ENCODE measurements at regions not wholly inside any gene's neighbourhood (a gene's known extent, or its start where the extent isn't known, plus 50 kb on each side); places are given as distances from the start of the nearest gene placed in this dataset.
"Not testable (repeated sequence)": the region's sequence is repeated elsewhere in the genome, so short reads cannot be mapped to it uniquely, and the experiment has no call there.

DNA sequence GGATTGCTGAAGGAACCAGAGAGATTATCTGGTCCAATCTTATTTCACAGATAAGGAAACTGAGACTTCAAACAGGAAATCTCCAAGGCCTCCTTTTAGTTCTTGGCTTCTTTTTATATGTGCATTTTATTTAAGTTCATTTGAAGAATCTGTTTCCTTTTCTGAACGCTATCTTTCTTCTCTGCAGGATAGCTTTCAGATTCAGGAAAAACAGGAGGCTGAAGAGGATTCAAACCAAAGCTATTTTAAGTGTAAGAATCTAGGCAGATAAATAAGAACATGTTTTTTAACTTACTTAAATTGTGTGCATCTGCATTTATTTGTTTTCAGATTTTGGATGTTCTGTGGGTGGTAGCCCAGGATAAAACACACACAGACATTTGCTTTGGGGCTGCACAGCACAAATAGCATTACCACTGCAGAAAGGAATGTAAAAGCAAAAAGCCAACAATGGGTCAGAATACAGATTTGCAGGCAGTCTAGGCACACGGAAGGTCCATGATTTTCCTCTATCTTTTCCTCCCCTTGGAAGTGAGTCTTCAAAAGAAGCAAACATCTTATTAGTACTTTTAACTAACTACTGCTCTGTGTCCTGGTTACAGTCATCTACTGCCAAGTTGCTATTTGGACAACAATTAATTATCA, 188.8 kb upstream of the TBX18 start:
- DNase-seq (ENCODE audit: low read depth), result peak; percentile 24
- H3K4me3 ChIP-seq (ENCODE audit: control insufficient read depth, low read depth, low read length), result no peak overlapping the region
- TF ChIP-seq, protein P1, sequence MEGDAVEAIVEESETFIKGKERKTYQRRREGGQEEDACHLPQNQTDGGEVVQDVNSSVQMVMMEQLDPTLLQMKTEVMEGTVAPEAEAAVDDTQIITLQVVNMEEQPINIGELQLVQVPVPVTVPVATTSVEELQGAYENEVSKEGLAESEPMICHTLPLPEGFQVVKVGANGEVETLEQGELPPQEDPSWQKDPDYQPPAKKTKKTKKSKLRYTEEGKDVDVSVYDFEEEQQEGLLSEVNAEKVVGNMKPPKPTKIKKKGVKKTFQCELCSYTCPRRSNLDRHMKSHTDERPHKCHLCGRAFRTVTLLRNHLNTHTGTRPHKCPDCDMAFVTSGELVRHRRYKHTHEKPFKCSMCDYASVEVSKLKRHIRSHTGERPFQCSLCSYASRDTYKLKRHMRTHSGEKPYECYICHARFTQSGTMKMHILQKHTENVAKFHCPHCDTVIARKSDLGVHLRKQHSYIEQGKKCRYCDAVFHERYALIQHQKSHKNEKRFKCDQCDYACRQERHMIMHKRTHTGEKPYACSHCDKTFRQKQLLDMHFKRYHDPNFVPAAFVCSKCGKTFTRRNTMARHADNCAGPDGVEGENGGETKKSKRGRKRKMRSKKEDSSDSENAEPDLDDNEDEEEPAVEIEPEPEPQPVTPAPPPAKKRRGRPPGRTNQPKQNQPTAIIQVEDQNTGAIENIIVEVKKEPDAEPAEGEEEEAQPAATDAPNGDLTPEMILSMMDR (conservative IDR thresholded peaks at IDR 0.05; ENCODE audit: control insufficient read depth, insufficient read depth, low read depth, low read length), result no peak

DNA sequence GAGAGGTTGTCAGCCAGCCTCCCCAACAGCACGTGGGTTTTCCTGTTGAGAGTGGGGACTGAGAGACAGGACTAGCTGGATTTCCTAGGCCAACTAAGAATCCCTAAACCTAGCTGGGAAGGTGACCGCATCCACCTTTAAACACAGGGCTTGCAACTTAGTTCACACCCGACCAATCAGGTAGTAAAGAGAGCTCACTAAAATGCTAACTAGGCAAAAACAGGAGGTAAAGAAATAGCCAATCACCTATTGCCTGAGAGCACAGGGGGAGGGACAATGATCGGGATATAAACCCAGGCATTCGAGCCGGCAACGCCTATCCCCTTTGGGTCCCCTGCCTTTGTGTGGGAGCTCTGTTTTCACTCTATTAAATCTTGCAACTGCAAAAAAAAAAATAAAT, 180.5 kb upstream of the TBX18 start:
- H3K4me3 ChIP-seq (ENCODE audit: control insufficient read depth, low read depth, low read length); DNase-seq (ENCODE audit: low read depth): not testable (repeated sequence)

DNA sequence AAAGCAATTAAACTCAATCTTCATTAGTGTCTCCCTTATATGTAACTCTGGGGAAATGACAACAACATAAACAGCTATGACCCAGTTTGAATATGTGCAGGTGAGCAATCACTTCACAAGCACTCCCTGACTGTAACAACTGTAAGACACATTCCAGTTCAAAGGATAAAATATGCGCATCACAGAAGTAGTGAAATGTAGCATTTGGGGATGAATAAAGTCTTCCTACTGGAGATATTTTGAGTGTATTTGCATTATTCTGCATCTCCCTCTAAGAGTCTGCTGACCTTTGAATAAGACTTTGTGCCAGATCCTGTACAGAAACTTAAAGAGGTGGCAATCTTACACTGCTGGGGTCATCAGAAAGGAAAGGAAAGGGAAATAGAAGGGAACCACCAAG, 179.5 kb upstream of the TBX18 start:
- TF ChIP-seq, protein P1 (conservative IDR thresholded peaks at IDR 0.05; ENCODE audit: control insufficient read depth, insufficient read depth, low read depth, low read length), result no peak
- H3K4me3 ChIP-seq (ENCODE audit: control insufficient read depth, low read depth, low read length), result no peak overlapping the region

DNA sequence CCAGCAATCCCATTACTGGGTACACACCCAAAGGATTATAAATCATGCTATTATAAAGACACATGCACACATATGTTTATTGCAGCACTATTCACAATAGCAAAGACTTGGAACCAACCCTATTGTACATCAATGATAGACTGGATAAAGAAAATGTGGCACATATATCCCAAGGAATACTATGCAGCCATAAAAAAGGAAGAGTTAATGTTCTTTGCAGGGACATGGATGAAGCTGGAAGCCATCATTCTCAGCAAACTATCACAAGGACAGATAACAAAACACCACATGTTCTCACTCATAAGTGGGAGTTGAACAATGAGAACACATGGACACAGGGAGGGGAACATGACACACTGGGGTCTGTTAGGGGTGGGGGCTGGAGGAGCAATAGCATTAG, 177.2 kb upstream of the TBX18 start:
- not testable (repeated sequence) for DNase-seq (ENCODE audit: low read depth); H3K4me3 ChIP-seq (ENCODE audit: control insufficient read depth, low read depth, low read length)

More for the DNA sequence above, 179.5 kb upstream of the TBX18 start:
- no peak for DNase-seq (ENCODE audit: low read depth)

DNA sequence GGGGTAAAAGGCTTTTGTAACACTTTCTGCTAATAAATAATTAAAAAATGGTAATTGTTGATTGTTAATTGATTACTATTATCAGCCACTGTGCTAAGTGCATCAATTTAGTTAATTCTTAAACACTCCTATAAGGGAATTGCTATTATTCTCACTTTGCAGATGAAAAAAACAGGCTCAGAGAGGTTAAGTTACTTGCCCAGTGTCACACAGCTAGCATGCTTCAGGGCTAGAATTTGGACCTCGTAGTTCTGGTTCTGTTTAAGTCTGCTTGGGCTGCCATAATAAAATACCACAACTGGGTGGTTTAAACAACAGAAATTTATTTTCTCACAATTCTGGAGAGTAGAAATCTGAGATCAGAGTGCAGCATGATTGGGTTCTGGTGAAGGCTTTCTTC, 164.8 kb upstream of the TBX18 start:
- no peak overlapping the region for H3K4me3 ChIP-seq (ENCODE audit: control insufficient read depth, low read depth, low read length)
- TF ChIP-seq, protein P1 (conservative IDR thresholded peaks at IDR 0.05; ENCODE audit: control insufficient read depth, insufficient read depth, low read depth, low read length), result no peak
- no peak for DNase-seq (ENCODE audit: low read depth)

DNA sequence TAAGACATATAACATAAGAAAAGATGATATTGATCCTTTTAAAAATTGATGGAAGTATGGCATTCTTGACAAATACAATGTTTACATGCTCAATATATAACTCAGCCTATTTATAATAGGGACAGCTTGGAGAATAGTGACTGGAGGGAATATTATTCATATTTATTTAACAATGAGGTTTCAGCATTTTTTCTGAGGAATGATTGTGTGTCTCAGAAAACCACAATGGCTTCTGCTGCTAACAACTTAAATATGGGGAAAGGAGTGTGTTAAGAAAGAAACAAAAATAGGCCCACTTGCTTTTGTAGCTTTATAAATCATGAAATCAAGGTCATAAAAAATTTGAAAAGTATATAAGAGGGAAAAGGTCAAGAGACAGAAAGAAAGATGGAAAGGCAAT, 163.2 kb upstream of the TBX18 start:
- TF ChIP-seq, protein P1 (conservative IDR thresholded peaks at IDR 0.05; ENCODE audit: control insufficient read depth, insufficient read depth, low read depth, low read length), result no peak
- DNase-seq (ENCODE audit: low read depth), result no peak
- H3K4me3 ChIP-seq (ENCODE audit: control insufficient read depth, low read depth, low read length), result no peak overlapping the region

DNA sequence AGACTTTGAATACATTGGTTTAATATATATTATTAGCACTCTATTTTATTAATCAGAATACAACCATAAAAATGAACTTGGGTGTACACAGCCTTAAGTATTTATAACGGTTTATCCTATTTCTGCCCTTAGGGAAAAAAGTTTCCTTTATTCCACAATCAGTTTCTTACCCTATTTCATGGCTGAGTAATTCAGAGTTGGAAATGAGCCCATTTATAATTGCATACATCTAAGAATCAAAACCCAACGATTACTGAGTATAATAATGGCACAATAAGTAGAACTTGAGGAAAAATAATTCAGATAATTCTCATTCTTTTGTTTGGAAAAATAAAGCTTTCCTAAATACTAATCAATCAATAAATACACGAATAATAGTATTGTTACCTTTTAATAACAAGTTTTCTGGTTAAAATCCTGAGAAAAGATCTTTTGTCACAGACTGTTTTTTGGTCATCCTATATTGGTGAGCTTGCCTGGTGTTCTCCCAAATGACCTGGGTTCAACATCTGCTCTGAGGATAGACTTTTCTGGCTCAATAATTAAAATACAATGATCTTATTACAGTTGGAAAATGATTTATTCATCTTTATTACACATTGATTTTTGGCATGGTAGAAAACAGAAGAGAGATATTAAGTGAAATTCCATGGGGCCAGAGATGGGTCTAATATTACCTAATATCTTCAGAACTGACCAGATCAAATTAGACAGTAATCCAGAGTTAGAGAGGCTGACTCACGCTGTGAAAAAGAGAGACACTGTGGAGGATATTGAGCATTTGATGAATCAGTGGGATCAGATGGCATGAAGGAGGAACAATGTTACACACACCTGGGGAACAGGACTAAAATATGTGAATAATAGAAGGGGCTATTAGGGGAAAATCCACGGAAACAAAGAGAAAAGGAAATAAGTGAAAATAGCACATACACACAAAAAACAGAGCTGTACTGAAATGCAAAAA, 162.1 kb upstream of the TBX18 start:
- DNase-seq (ENCODE audit: low read depth), result peak; percentile 70
- TF ChIP-seq, protein P1 (conservative IDR thresholded peaks at IDR 0.05; ENCODE audit: control insufficient read depth, insufficient read depth, low read depth, low read length), result no peak
- H3K4me3 ChIP-seq (ENCODE audit: control insufficient read depth, low read depth, low read length), result no peak overlapping the region

Data from fibroblast of mammary gland (primary cell).